Right renal pelvis (tissue), 4 donors: ENCODE measurements at regions not wholly inside any gene's neighbourhood (a gene's known extent, or its start where the extent isn't known, plus 50 kb on each side); places are given as distances from the start of the nearest gene placed in this dataset.

Experiments used
- DNase-seq, 4 donors: peaks; one replicate each; pipeline ENCODE4 v3.0.0-alpha.2; 2013; ENCODE audit warnings: low read depth in 4 of 4, low spot score in 3 of 4, missing footprints in 1 of 4

GRCh38 chr21:25385911-25386474 lies 221.3 kb downstream of the MRPL39 start:
- DNase-seq: peak; percentile 33 to 48 (median 38)

- no peak for DNase-seq
Observed at GRCh38 chr21:25385341-25385740, 221.9 kb downstream of the MRPL39 start.

GRCh38 chr21:25384782-25385181 lies 222.5 kb downstream of the MRPL39 start:
- no peak for DNase-seq

- no peak for DNase-seq
Observed at GRCh38 chr21:25383545-25383944, 223.7 kb downstream of the MRPL39 start.

- DNase-seq: no peak
Observed at GRCh38 chr21:25381936-25382452, 225.3 kb downstream of the MRPL39 start.

- no peak for DNase-seq
Observed at GRCh38 chr21:25375675-25376074, 231.6 kb downstream of the MRPL39 start.

DNA sequence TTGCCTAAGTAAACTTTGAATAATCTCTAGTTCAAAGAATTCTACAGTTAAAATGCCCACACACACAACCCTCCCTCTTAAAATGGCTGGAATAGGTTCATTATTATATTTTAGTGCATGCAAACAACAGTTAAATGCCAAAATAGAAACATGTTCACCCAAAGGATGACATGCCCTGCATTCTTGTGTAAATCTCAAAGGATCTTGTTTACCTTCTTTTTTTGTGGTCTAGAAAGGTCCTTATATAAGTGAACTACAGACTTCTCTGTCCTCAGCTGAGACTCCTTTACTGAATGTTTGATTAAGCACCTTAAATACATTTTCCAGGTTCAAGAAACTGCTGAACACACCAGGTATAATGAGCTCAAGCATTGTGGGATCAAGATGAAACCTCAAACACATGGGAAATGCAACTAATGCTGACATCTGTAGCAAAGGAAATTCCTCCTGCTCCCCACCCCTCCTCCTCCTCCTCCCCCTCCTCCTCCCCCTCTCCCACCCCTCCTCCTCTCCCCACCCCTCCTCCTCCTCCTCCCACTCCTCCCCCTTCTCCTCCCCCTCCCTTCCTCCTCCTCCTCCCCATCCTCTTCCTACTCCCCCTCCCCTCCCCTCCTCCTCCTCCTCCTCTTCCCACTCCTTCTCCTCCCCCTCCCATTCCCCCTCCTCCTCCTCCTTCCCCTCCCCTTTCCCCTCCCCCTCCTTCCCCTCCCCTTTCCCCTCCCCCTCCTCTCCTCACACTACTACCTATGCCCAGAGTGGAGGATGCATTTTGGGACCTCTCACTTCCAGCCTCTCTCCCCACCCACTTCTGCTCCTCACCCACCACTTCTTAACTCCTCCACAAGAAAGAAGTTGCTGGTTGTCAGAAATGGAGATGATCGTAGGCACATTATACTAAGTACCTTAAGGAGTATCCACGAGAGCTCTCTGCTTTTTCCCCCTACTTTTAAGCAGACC lies 233.9 kb downstream of the MRPL39 start:
- DNase-seq: no peak

DNA sequence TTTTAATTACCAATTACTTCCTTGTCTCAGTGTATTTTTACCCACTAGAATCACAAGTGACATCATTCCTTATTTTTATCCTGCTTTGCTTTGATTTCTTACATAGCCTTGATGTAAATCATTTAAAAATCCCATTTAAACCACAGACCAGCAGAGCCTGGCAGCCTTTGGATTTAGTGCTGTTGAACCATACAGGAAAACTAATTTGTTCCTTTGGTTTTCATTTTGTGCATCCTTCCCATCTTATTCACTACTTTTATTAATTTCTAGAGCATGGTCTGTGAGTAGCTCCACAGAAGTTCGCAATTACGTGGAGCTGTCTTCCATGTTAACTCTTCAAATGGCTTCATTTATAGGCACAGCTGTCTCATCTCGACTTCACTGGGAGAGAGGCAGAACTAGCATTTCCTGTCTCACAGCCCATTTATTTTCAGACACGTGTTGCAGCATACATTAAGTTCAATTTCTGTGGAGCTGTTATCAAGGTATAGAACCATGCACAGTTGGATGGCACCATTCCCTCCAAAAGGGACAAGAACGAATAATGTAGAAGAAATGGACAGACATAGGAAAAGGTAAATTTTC lies 235.3 kb downstream of the MRPL39 start:
- DNase-seq: peak in 1 of 4 donors; percentile 11

GRCh38 chr21:25370311-25370744 lies 237.0 kb downstream of the MRPL39 start:
- no peak for DNase-seq

DNA sequence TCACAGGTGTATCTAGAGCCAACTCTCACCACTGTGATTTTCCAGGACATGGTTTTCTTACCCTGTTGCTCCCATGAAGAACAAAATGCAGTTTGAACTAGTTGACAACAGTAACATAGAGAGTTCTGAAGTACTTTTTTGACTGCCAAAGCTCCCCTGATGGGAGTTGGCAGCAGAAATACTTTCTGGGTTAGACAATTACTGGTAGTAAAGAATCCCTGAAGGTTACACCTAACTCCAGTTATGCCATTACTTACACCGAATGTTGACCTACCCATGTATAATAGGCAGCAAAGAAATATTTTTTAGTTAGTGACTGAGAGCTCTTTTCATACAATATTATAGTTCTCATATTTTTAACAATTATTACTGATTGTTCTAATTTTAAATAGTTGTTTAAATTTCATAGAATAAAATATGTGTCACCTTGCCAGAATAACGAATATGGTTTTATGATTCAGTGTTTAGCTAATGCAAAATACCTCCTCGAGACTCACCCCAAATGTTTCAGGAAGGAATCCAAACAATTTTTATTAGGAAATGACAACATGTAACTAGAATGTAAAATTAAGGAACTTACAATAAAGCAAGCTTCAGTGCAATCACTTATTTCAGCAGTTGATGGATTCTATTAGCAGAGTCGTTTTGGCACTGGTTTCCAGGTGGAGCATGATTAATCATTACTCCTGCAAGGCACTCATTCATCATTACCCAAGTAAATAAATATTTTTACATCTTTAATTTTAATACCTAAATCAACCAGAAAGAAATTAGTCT lies 237.6 kb downstream of the MRPL39 start:
- DNase-seq: no peak

DNA sequence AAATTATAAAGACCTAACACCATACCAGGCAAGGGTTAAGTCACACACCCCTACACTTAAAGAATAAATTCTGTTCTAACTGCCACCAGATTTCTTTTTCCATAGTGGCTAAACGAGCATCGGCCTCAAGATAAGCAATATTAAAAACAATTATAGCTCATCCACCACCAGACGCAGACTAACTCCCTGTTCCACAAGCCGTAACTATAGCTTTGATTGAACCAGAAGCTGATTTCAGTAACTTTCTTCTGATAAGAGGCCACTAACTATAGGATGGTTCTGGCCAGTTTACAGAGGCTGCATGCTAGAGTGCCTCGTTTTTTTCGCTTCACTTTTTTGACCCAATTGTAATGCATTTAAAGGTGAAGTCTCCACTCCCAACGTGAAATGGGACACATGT lies 238.8 kb downstream of the MRPL39 start:
- DNase-seq: no peak

DNA sequence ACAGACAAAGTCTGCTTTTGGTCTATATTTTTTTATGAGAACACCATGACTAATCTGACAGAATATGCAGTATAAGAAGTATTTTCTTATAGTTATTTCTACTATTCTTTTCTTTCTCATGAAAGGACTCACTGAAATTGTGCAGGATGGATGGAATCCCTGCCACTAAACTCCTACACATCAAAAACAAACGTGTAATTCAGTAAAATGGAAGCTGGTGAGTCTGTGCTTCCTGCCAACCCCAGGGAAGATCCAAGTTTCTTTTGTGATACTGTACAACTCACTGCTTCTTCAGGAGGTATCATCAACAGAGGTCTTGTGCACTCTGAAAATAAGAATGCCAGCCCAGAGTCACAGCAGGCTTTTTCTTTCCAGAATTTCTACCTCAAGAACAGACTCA lies 241.2 kb downstream of the MRPL39 start:
- DNase-seq: no peak

DNA sequence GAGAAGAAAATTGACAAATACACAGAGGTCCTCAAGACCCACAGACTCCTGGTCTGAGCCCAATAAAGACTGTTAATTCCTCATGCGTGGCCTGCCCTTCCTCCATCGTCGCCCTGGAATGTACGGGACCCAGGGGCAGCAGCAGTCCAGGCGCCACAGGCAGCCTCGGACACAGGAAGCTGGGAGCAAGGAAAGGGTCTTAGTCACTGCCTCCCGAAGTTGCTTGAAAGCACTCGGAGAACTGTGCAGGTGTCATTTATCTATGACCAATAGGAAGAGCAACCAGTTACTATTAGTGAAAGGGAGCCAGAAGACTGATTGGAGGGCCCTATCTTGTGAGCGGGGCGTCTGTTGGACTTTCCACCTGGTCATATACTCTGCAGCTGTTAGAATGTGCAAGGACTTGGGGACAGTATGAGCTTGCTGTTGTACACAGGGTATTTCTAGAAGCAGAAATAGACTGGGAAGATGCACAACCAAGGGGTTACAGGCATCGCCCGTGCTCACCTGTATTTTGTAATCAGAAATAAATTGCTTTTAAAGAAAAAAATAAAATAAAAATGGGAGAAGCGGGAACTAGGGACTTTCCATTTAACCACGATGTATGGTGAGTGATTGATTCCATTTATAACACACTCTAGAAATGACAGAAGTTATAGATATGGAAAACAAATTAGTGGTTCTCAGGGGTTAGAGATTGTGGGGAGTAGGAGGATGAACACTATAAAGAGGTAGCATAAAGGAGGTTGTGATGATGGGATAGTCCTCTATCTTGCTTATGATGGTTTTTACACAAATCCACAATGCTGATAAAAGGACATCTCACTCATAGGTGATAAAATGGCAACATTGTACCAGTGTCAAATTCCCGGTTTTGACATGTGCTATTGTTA lies 244.7 kb downstream of the MRPL39 start:
- no peak for DNase-seq

DNA sequence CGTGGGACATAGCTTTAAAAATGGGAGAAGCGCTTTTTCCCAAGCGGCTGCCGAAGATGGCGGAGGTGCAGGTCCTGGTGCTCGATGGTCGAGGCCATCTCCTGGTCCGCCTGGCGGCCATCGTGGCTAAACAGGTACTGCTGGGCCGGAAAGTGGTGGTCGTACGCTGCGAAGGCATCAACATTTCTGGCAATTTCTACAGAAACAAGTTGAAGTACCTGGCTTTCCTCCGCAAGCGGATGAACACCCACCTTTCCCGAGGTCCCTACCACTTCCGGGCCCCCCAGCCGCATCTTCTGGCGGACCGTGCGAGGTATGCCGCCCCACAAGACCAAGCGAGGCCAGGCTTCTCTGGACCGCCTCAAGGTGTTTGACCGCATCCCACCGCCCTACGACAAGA lies 245.5 kb downstream of the MRPL39 start:
- no peak for DNase-seq

DNA sequence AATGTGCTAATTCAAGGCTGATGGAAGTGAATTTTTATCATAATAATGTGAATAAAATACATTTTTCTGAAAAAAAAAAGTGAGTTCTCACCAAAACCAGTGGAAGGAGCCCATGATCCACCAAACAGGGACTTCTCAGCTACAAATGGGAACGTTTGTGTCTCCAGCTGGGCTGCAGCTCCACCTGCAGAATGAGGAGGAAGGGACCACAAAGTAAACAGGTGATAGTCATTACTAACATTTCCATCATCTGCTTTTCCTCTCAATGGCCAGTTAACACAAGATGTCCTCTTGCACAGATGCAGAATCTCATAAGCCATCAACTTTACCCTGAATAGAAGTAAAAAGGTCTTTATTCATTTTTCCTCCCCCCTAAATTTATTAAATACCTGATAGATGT lies 246.2 kb downstream of the MRPL39 start:
- DNase-seq: no peak

DNA sequence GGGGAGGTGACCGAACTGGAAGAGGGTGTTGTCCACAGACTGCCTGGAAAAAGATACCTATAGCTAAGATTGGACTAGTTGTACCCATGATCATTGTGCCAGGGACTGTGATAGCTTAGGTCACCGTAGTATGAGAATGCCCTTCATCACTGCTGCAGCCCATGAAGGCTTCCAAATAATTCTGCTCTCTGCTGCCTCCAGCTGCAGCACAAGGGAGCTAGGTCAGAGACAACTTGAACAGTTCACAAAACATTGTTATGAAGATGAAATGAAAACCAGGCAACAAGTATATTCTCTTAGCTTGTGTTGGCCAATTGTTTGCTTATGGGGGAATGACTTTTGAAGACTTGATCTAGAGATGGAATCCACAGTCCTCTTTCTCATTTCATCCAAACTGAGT lies 246.7 kb downstream of the MRPL39 start:
- no peak for DNase-seq

DNA sequence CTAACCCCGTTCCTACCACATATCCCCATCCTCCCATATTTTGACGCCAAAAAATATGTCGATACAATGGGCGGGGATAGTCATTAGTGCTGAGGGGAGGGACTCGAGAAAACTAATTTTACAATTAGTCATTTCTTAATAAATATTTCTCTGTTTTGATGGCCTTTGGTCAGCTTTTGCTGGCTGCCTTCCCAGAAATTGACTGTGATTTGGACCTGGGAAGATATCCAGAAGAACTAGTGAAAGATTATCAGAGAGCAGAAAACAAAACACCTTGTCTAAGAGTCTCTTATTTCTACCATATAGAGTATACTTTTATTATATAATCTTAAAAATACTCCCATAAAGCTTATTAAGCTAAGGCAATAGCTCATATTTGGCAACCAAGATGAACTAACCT lies 247.6 kb downstream of the MRPL39 start:
- no peak for DNase-seq

GRCh38 chr21:25350056-25350455 lies 257.2 kb downstream of the MRPL39 start:
- DNase-seq: peak in 1 of 4 donors; percentile 5

DNA sequence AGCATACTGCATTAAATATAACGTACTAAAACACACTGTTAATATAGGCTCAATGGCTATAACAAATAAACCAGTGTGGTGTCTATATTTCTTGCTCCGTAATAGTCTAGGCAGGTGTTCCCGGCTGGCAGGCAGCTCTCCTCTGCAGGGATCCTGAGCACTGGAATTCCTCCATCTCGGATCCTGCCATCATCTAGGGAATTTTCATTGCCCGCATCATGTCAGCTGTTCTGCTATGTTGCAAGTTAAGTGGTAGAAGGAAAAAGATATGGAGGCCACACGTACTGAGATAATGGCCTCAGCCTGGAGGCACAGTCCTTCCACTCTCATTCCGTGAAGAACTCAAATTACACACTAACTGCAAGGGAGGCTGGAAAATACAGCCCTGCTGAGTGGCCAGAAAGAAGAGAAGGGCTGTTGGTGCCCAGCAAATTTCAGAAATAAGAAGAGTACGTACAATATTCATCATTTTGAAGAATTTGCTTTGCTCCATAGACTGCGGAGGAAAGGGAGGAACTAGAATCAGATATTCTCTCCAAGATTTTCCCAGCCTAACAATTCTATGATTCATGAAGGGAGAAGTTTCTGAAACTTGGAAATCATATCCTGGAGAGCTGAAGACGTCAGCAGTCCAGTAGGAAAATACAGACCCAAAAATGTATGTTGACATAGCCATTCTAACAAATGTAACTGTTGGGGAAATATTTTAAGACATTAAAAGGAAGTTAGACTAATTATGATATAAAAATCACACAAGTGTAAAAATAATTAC lies 263.3 kb downstream of the MRPL39 start:
- no peak for DNase-seq
